Limb (tissue), 2 donors: ENCODE measurements at regions not wholly inside any gene's neighbourhood (a gene's known extent, or its start where the extent isn't known, plus 50 kb on each side); places are given as distances from the start of the nearest gene placed in this dataset.
"Not testable (repeated sequence)": the region's sequence is repeated elsewhere in the genome, so short reads cannot be mapped to it uniquely, and the experiment has no call there.

Experiments
- DNase-seq, 2 donors: peaks; one replicate each; pipeline ENCODE4 v3.0.0-alpha.2; 2016; ENCODE audit errors: extremely low spot score in 2 of 2

DNA sequence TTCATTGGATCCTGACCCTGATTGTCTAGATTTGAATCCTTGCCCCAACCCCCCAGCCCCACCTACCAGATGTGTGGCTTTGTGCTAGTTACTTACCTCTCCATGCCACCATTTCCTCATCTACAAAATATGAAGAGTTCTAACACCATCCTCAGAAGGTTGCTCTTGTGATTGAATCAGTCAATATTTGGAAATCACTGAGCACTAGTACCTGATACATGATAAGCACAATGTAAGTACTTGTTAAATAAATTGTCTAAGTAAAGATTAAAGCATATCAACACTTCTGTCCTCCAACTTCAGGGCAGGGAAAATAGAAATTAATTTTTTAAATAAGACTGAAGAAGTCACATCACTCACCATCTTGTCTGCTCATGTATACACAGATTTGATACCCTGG is 249.6 kb upstream of the KLF3 start:
- DNase-seq = no peak

DNA sequence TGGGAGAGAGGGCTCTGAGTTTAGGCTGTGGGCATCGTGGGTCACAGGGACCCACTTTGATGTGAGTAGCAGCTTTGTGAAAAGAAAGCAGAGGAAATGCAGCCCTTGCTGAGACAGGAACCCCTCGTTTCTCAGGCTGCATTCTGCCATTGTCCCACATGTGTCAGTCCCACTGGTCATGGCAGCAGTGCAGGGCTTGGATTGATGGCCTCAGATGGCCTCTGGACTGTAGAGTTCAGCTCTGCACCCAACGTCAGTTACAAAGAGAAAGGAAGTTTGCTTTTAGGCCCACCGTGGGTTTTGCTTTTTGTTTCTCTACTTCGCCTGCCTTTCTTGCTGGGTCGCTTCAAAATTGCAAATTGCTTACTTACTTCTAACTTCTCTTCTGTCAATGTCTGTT is 248.3 kb upstream of the KLF3 start:
- no peak for DNase-seq

DNA sequence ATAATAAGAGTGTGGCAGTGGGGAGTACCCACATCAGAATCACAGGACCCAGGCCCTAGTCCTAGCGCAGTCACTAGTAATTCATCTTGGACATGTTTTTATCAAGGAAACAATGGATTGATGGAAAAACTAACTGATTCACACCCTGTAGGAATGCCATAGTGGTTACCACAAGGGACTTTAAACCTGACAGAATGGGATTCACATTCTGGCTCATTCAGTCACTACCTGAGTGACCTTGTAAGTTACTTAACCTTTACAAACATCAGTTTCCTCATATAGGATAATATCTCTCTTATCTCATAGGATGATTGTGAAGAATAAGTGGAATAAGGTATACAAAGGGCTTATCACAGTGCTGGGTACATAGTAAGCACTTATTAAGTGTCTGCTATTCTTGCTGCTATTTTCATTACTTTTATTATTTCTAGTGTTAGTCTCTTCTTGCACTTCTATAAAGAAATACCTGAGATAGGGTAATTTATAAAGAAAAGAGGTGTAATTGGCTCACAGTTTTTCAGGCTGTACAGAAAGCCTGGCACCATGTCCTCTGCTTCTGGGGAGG is 247.5 kb upstream of the KLF3 start:
- no peak for DNase-seq

DNA sequence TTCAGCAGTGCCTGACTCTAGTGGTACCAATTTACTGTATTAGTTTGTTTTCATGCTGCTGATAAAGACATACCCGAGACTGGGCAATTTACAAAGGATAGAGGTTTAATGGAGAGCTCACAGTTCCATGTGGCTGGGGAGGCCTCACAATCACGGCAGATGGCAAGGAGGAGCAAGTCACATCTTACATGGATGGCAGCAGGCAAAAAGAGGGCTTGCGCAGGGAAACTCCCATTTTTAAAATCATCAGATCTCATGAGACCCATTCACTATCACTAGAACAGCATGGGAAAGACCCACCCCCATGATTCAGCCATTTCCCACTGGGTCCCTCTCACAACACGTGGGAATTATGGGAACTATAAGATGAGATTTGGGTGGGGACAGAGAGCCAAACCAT is 243.7 kb upstream of the KLF3 start:
- DNase-seq = not testable (repeated sequence)

DNA sequence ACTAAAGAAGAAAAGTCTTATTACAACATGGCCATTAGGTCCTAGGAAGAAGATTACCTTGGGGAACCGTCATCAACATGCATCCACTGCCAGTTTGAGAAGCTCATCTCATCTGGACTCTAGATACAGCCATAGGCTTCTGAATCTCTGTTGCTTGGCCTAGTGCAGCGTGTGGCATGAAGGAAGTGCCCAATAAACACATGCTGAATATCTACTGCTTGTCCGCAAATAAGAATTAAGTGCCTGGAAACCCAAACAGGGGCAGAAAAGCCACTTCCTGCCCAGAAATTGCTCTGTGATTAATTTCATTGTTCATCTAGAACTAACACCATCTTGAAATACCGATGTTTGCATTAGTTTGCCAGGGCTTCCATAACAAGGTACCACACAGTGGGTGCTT is 241.1 kb upstream of the KLF3 start:
- no peak for DNase-seq

DNA sequence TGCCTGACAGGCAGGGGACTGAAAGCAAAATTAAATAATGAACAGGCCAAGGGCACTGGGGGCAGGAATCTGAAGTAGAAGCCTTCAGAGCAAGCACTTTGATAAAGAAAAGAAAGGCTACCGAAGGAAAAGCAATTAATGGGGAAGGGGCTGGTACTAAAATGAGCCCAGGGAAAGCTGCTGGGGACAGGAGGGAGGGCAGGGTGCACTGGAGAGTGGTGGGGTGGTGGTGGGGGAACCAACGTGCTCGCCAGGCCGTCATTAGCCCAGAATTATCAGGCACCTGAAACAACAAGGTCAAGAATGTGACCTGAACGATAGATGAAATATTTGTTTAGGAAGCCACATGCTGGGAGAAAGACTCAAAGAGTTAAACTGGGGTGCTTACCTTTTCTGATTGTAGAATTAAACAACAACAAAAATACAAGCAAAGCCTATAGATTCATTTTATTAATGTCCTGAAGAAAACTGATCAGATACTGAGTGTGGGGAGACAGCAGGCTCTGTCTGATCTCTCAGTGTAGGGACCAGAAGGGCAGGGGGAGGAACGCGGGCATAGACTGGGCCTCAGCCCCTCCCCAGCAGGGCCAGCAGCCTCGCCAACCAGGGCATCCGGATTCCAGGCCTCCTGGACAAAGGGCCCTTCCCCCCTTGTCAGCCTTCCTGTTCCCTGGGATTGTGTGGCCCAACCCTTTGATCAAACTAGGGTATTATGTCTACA is 239.7 kb upstream of the KLF3 start:
- no peak for DNase-seq

DNA sequence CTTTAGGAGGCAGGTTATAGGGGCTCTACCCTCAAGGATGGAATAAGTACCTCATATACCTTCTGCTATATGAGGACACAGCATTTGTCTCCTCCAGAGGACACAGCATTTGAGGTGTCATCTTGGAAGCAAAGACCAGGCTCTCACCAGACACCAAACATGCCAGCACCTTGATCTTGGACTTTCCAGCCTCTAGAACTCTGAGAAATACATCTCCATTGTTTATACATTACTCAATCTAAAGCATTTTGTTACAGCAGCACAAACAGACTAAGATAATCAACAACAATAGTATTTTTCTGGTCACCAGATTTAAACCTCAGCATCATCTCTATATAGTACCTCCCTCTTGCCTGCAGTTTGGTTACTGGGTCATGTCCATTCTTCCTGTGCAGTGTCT is 237.5 kb upstream of the KLF3 start:
- no peak for DNase-seq

DNA sequence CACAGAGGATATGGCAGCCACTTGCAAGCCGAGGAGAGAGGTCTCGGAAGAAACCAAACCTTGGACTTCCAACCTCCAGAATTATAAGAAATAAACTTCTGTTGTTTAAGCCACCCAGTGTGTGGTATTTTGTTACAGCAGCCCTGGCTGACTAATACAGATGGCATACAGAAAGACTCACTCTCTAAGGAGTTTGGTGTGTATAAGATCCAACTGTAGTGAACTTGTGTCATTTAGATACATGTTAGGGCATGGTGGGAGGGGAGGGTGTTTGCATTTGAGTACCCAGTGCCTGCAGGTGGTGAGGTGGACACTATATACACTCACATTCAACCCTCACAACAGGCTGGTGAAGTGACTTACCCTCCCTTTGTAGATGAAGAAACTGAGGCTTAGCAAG is 233.2 kb upstream of the KLF3 start:
- no peak for DNase-seq

DNA sequence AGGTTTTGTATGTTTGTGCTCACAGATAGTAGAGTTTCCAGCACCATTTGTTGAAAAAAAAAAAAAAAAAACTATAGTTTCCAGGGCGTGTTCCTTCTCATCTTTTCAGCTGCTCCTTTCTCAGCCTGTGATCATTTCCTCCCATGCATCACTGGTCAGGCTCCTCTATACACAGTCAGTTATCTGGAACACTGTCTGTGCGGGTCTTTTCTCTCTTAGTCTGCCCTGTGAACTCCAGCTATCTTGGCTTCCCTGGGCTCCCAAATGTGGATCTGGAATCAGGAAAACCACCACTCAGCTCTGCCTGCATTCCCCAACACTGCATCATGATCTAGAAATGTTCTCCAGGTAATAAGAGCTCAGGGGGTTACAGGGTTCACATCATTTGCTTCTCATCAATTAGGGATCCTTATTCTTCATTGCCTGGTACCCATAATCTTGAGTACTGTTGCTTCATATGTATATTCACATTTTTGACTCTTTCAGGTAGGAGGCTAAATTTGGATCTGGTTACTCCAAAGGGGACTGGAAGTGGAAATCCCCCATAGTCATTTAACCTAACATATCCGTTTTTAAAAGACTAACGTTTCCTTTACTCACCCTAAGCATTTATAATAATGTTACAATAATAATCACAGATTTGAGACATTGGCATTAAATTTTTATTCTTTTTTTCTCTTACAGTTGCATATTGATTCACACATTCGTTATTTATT is 221.8 kb upstream of the KLF3 start:
- no peak for DNase-seq

DNA sequence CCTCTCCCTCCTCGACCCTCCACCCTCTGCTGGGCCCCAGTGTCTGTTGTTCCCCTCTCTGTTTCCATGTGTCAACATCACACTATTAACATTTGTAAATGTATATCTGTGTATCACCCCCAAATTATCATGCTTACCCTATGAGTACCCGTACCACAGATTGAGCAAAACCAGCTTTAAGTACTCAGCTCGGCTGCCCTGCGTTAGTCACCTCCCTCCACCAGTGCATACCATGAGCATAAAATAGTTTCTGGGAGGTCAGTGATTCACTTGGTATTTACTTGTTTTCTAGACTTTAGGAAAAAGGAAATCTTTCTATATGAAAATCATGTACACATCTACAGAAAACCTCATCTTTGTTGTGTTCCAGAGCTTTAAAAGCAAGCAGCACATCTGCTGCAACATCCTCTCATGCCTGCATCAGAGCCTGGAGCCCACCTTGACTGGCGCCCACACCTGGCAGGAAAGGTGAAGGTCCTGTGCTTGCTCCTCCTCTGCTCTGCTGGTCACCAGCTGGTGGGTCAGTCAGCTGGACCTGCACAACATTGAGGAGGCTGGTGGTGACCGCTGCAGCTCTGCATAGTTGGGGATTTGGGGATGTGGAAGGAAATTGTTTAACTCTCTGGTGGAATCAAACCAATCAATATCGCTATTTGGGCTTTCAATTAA is 214.4 kb upstream of the KLF3 start:
- no peak for DNase-seq

DNA sequence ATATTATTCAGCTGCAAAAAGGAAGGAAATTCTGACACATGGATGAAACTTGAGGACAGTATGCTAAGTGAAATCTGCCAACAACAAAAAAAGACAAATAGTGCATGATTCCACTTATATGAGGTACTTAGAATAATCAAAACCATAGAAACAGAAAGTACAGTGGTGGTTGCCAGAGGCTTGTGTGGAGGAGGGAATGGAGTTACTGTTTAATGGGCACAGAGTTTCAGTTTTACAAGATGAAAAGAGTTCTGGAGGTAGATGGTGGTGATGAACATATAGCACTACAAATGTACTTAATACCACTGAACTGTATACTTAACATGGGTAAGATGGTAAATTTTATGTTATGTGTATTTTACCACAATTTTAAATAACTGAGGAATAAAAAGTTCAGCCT is 212.0 kb upstream of the KLF3 start:
- DNase-seq = no peak

DNA sequence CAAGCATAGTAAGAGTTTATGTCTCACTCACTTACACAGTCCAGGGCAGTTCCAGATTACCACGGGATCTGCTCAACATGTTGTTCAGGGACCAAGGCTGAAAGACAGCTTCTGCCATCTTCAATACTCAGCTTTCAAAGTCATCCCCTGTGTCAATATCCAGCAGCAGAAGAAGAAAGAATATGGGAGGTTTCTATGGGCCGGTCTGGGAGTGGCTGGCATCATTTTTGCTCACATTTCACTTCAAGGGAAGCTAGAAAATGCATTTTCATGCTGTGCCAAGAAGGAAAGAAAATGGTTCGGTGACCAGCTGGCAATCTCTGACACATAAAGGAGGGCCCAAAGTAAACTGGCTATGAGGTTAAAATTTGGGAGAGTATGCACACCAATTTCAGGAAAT is 211.5 kb upstream of the KLF3 start:
- no peak for DNase-seq

DNA sequence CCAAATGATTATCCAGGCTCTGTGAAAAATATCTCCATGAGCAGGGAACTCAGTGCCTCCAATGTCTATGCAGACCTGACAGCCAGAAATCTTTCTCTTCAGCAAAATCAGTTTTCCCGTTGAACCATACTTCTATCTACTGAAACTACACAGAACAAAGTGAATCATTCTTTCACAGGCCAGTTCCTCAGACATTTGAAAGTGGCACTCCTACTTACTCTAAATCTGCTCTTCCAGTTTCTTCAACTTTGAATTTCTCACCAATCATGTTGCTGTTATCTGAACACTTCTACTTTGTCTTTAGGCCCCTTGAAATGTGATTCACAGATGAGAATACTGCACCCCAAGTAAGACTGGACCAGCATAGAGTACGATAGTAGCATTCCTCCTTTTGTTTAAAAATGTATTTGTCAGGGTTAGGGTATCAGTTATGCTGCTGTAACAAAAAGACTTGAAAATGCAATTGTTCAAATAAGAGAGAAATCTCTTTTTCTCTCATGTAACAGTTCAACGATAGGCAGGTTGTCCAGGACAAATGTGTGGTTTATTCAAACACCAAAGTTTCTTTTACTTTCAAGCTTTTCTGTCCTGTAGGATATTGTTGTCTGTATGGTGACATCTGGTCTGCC is 210.6 kb upstream of the KLF3 start:
- DNase-seq = no peak

DNA sequence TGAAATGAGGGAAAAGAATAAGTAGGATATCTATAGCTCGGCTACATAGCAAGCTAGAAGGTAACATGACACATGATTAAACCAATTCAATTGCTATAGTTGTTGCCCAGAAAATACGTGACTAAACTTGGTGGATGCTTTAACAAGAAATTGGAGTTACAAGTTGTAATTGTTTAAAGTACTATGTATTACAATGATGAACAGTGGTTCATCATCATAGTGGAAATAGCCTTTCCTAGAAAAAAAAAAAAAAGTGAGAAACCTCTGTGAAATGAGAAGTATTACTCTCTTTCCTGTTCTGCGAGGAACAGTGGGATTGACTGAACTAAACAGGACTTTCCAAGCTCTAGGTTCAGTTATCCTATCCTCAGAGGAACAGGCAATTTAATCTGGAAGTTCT is 209.7 kb upstream of the KLF3 start:
- no peak for DNase-seq

DNA sequence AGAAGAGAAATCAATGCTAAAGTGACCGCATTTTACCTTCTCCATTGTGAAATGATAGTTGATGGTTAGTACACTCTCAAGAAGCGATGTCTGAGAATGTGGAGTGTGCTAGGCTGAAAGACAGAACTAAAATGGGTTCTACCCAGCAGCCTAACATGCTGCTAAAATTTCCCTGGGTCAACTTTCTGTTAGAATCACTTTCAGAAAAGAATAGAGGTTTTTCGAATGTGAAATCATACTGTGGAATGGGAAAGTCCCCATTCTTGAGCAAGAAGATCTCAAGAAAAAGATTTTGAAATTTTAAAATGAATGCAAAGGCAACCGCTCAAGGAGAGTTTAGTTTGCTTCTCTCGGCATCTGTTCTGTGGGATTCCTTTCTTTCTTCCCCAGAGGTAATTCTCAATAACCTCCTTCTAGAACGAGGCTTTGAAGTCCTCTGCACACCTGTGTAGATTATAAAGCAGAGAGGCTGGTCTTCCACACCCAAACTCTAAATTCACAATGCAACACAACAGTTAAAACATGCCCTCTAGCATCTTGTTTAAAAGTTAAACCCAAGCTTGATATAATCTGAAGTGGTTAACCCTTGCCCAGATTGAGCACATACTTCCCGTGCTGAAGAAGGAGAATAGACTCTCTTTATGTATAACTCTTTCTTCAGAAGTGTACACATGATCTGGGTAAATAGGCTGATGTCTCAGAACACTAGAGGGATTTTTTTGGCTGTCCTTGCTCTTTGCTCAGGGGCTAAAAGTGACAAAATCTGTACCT is 208.7 kb upstream of the KLF3 start:
- no peak for DNase-seq

DNA sequence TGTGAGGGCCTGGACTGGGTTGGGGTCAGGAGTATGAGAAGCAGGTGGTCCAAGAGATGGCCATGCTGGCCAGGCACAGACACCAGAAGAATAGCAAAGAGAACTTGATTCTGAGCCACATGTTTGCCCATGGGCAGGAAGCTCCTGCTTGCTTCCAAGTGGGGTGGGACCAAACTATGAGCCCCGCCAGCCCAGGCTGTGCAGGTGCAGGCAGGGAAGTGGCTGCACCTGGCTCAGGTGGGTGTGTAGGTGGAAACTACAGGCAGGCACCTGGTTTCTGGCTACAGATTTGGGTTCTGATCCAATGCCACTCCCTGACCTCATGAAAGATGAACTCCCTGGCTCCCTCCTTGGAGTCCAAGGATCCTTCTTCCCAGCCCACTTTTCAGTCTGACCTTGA is 207.9 kb upstream of the KLF3 start:
- DNase-seq = no peak

DNA sequence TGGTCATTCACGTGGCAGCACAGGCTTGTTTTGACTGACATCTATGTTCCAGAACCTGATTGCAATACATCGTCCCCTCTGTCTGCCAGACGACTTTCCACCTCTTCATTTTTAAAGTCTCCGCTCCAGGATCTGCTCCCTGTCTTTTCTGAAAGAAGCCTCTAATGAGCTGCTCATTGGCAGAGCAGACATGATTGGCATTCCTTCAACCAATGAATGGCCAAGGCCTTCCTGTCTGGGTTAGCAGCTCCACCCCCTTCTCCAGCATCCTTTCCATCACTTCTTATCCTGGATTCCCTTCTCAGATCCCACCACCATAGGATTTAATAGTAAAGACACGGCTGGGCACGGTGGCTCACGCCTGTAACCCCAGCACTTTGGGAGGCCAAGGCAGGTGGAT is 202.7 kb upstream of the KLF3 start:
- DNase-seq = no peak

DNA sequence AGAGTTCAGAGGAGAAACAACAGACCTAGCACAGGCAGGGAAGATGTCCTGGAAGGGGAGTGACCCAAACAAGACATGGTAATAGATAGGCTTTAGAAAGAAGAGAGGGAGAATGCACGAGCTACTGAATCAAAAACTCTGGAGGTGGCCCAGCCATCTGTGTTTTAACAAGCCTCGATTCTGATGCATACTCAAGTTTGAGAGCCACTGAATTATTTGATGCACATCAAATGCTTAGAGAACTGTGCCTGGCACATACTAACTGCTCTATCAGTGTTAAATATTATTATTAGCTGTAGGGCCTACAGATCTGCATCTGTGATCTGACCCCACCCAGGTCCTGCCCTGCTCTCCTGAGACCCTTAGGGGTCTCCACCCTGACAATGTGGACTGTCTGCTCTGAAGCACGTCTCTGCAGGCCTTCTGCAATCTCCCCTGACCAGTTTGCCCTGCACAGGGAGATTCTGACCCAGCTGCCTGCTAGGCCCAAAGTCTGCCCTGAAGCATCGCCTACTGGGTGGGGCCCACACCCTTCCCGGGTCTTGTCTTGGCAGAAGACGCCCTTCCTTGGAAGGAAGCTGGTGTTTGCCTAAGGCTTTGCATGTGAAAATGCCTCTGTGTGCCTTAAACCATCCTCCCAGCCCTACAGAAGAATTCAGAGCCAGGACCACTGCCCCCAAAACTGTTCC is 201.5 kb upstream of the KLF3 start:
- no peak for DNase-seq

DNA sequence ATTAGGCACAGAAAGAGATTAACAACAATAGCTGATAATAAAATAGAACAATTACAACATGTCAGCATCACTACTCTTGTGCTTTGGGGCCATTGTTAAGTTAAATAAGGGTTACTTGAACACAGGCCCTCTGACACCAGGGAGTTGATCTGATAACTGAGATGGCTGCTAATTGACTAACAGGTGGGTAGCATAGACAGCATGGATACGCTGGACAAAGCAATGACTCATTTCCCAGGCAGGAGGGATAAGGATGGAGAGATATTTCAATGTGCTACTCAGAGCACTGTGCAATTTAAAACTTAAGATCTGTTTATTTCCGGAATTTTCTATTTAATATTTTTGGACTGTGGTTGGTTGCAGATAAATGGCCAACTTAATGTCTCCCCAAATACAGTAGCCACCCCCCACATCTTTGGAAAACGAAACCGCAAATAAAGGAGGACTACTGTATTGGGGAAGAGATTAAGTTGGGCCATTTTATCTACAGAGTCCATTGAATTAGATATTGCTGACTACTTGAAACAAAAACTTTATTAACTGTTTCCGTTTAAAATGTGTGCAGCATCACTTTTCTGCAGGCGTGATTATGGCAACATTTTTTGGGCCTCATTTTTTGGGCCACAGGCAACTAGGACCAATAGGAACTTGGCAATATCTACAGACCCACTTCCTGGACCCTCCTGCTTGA is 200.6 kb upstream of the KLF3 start:
- DNase-seq = no peak

DNA sequence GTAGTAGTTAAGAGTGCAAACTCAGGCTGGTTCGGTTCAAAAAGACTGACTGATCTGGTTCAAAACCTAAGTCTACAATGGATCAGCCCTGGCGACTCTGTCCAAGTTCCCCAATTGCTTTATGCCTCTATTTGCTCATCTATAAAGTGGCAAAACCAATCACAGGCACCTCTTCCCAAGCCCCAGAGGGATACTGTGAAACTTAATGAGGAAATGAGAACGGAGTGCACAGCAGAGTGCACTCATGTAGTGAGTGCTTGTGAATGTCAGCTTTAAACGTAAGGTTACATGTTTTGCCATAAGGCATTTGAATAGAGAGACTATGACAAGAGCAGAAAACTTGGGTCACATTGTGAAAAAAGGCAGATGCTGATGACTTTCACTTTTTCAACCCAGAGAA is 199.7 kb upstream of the KLF3 start:
- no peak for DNase-seq
